ENCODE measurements at regions not wholly inside any gene's neighbourhood (a gene's known extent, or its start where the extent isn't known, plus 50 kb on each side); places are given as distances from the start of the nearest gene placed in this dataset.

DNA sequence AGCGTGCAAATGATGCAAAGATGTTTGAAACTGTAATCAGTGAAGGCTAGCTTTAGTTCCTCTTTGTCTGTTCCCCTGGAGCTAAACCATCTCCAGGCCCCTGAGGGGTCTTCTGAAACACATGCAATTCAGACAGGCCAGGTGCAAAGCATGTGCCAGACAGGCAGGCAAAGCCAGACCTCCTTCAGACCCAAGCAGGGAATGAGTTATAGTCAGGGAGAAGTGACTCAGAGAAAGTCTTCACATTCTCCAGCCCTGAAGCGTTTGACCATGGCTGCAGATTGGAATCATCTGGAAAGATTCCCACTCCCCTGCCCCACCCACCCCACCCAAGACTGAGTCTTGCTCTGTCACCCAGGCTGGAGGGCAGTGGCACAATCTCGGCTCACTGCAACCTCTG lies 187.0 kb upstream of the ISX start:
- TF ChIP-seq POLR2A (IDR thresholded peaks at IDR 0.05): no peak
- TF ChIP-seq CTCF (IDR thresholded peaks at IDR 0.05 in 8 of 11, conservative IDR thresholded peaks at IDR 0.05 in 3 of 11): no peak
- TF ChIP-seq POLR2AphosphoS5 (IDR thresholded peaks at IDR 0.05): no peak

Data from spleen (tissue), 7 donors.